Endothelial cell of umbilical vein (primary cell): ENCODE measurements at regions not wholly inside any gene's neighbourhood (a gene's known extent, or its start where the extent isn't known, plus 50 kb on each side); places are given as distances from the start of the nearest gene placed in this dataset.

Source experiments
- POLR2A ChIP-seq: IDR thresholded peaks from 2 replicates; pipeline ENCODE4 v1.6.1; 2012; ENCODE audit warnings: low read depth, mild to moderate bottlenecking, control low read depth, low read length
- TF ChIP-seq, protein P1 (sequence below), 2 donors: IDR thresholded peaks; 1 replicate in 1 of 2; 2 replicates in 1 of 2; pipeline ENCODE4 v1.5.1; 2011; ENCODE audit warnings: low read length in 2 of 2, mild to moderate bottlenecking in 2 of 2, moderate library complexity in 2 of 2, control low read depth in 1 of 2, inconsistent platforms in 1 of 2, low read depth in 1 of 2; ENCODE audit not compliant: insufficient read depth in 1 of 2; ENCODE audit errors: extremely low read depth in 1 of 2

DNA sequence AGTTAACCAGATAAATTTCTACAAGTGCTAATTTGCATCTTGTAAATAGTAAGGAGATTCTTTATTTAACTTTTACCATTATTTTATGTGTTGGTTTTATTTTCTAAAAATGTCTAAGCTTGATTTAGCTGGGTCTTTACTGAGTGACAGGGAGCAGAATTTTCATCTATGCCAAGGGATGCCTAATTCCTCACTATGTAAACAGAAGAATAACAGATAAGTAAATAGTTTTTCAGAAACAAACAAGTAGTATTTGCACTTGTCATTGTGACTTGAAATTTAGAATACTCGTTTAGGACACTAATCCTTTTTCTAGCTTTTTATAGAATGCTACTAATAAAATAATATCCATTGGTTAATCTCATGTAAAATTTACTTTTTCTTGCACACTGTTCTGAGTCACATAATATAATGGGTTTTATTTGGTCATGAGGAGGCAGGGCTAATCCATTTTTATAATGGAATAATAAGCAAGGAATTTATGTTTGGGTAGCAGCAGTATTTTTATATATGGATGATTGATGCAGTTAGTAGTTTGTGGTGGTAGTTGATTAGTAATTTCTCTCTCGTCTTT is 746.5 kb downstream of the SLC6A15 start:
- TF ChIP-seq POLR2A: no peak
- TF ChIP-seq, protein P1, sequence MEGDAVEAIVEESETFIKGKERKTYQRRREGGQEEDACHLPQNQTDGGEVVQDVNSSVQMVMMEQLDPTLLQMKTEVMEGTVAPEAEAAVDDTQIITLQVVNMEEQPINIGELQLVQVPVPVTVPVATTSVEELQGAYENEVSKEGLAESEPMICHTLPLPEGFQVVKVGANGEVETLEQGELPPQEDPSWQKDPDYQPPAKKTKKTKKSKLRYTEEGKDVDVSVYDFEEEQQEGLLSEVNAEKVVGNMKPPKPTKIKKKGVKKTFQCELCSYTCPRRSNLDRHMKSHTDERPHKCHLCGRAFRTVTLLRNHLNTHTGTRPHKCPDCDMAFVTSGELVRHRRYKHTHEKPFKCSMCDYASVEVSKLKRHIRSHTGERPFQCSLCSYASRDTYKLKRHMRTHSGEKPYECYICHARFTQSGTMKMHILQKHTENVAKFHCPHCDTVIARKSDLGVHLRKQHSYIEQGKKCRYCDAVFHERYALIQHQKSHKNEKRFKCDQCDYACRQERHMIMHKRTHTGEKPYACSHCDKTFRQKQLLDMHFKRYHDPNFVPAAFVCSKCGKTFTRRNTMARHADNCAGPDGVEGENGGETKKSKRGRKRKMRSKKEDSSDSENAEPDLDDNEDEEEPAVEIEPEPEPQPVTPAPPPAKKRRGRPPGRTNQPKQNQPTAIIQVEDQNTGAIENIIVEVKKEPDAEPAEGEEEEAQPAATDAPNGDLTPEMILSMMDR (IDR thresholded peaks at IDR 0.05; ENCODE audit: extremely low read depth in 1 of 2, insufficient read depth in 1 of 2, low read depth in 1 of 2, low read length in 2 of 2): no peak
